A549 (cell line): ENCODE measurements at regions not wholly inside any gene's neighbourhood (a gene's known extent, or its start where the extent isn't known, plus 50 kb on each side); places are given as distances from the start of the nearest gene placed in this dataset.

ENCODE experiments used
- ATAC-seq, 2 experiments: fragments of 200-7000 bp in 1 of 2; fragments of >200 bp in 1 of 2; cut with Nextera tagmentation in 1 of 2; cut with Tn5 transposase in 1 of 2; 3 replicates each; pipeline versions ENCODE4 v1.8.0 to v1.9.1; 2018 to 2020; ENCODE audit warnings: mild to moderate bottlenecking in 1 of 2, moderate library complexity in 1 of 2
- CTCF ChIA-PET: fragments of 300-600 bp; sonication (Branson Sonifier 250); formaldehyde crosslinking; extraction: SDS; loops from one replicate; lab custom pipeline; 2021; ENCODE audit warnings: antibody characterized with exemption, inconsistent platforms; lab: Yijun Ruan, JAX
- POLR2A ChIA-PET: fragments of 350-600 bp; formaldehyde crosslinking; extraction: SDS; loops from one replicate; lab custom pipeline; 2021; ENCODE audit warnings: antibody characterized with exemption, inconsistent platforms; lab: Yijun Ruan, JAX
- DNase-seq, 2 experiments: peaks; one replicate each; pipeline versions ENCODE4 v3.0.0 to v3.0.0-alpha.2; 2011 to 2016; ENCODE audit warnings: low read depth in 1 of 2, low spot score in 1 of 2
- FAIRE-seq: peaks from 2 replicates; lab custom pipeline; 2011; peaks lifted over from hg19 to GRCh38; lab: Jason Lieb, UNC
- H3K27ac ChIP-seq, 2 experiments: fragments of >200 bp; sonication (Bioruptor Twin); formaldehyde crosslinking; 3 replicates each; pipeline ENCODE4 v1.5.1; 2016 to 2017
- H3K4me1 ChIP-seq: fragments of >200 bp; sonication (Bioruptor Twin); formaldehyde crosslinking; 3 replicates; pipeline ENCODE4 v1.6.1; 2016
- H3K4me2 ChIP-seq: fragments of >200 bp; sonication (Bioruptor Twin); formaldehyde crosslinking; 3 replicates; pipeline ENCODE4 v1.6.1; 2016
- H3K4me3 ChIP-seq: fragments of >200 bp; sonication (Bioruptor Twin); formaldehyde crosslinking; 3 replicates; pipeline ENCODE4 v1.5.1; 2016
- H3K9me3 ChIP-seq: fragments of >200 bp; sonication (Bioruptor Twin); formaldehyde crosslinking; 3 replicates; pipeline ENCODE4 v1.6.1; 2016
- ATOH8 ChIP-seq: fragments of 250-450 bp; sonication (Bioruptor Pico); IDR thresholded peaks from 2 replicates; pipeline ENCODE4 v1.5.0; 2020; ENCODE audit warnings: low read depth, mild to moderate bottlenecking, moderate library complexity
- CBX8 ChIP-seq: fragments of 200-600 bp; sonication (generic); IDR thresholded peaks from 2 replicates; pipeline ENCODE4 v1.6.1; 2016
- CHD2 ChIP-seq: fragments of 150-350 bp; IDR thresholded peaks from 2 replicates; pipeline ENCODE4 v1.6.1; 2014; ENCODE audit warnings: low read length; ENCODE audit not compliant: partially characterized antibody
- CTCF ChIP-seq: fragments of >200 bp; sonication (Bioruptor Twin); formaldehyde crosslinking; IDR thresholded peaks from 3 replicates; pipeline ENCODE4 v1.5.1; 2016
- E2F6 ChIP-seq: IDR thresholded peaks from 2 replicates; pipeline ENCODE4 v1.6.1; 2012; ENCODE audit warnings: low read depth, borderline replicate concordance
- EHMT2 ChIP-seq: fragments of 200-600 bp; sonication (generic); IDR thresholded peaks from 2 replicates; pipeline ENCODE4 v1.6.1; 2016; ENCODE audit warnings: antibody characterized with exemption, low read depth, mild to moderate bottlenecking, moderate library complexity
- EP300 ChIP-seq, 2 experiments: fragments of >200 bp; sonication (Bioruptor Twin); formaldehyde crosslinking; IDR thresholded peaks; 2 replicates in 1 of 2; 3 replicates in 1 of 2; pipeline ENCODE4 v1.6.1; 2016 to 2017
- FOSB ChIP-seq: fragments of 250-450 bp; sonication (Bioruptor Pico); IDR thresholded peaks from 2 replicates; pipeline ENCODE4 v1.5.0; 2020; ENCODE audit warnings: mild to moderate bottlenecking, moderate library complexity
- FOSL2 ChIP-seq, 2 experiments: fragments of 450-650 bp in 1 of 2; fragments of >200 bp in 1 of 2; sonication (Bioruptor Twin) in 1 of 2; formaldehyde crosslinking; IDR thresholded peaks; 2 replicates each; pipeline versions ENCODE4 v1.5.0 to v1.6.1; 2016 to 2020; ENCODE audit warnings: mild to moderate bottlenecking in 1 of 2, moderate library complexity in 1 of 2
- FOXS1 ChIP-seq: fragments of 250-450 bp; sonication (Bioruptor Pico); IDR thresholded peaks from 2 replicates; pipeline ENCODE4 v1.5.0; 2020; ENCODE audit warnings: mild to moderate bottlenecking, moderate library complexity
- HDAC2 ChIP-seq: fragments of 200-600 bp; sonication (generic); IDR thresholded peaks from 2 replicates; pipeline ENCODE4 v1.6.1; 2016
- HES2 ChIP-seq: fragments of >200 bp; sonication (Bioruptor Twin); formaldehyde crosslinking; IDR thresholded peaks from 2 replicates; pipeline ENCODE4 v1.6.1; 2016
- HEYL ChIP-seq: fragments of 250-450 bp; sonication (Bioruptor Pico); IDR thresholded peaks from 2 replicates; pipeline ENCODE4 v1.8.0; 2021; ENCODE audit warnings: mild to moderate bottlenecking, moderate library complexity
- HOXA7 ChIP-seq: fragments of 250-450 bp; sonication (Bioruptor Pico); IDR thresholded peaks from 2 replicates; pipeline ENCODE4 v1.5.0; 2020; ENCODE audit warnings: mild to moderate bottlenecking, moderate library complexity
- KDM1A ChIP-seq: fragments of 200-600 bp; sonication (generic); IDR thresholded peaks from 2 replicates; pipeline ENCODE4 v1.6.1; 2016; ENCODE audit warnings: low read depth, mild to moderate bottlenecking
- KDM5A ChIP-seq: fragments of 200-600 bp; sonication (generic); IDR thresholded peaks from 2 replicates; pipeline ENCODE4 v1.6.1; 2016; ENCODE audit warnings: antibody characterized with exemption, mild to moderate bottlenecking
- MAFK ChIP-seq: fragments of 450-650 bp; IDR thresholded peaks from 2 replicates; pipeline ENCODE4 v1.6.1; 2014; ENCODE audit not compliant: partially characterized antibody
- MAZ ChIP-seq: fragments of 150-350 bp; IDR thresholded peaks from 2 replicates; pipeline ENCODE4 v1.6.1; 2014; ENCODE audit warnings: antibody characterized with exemption, low read depth, low read length, borderline replicate concordance
- NFE2L2 ChIP-seq: fragments of 150-350 bp; conservative IDR thresholded peaks from 2 replicates; pipeline ENCODE4 v1.6.1; 2014; ENCODE audit warnings: low read length
- NPAS2 ChIP-seq: fragments of 250-450 bp; sonication (Bioruptor Pico); IDR thresholded peaks from 2 replicates; pipeline ENCODE4 v1.8.0; 2022; ENCODE audit warnings: mild to moderate bottlenecking, moderate library complexity, borderline replicate concordance
- NR3C1 ChIP-seq: fragments of >200 bp; sonication (Bioruptor Twin); formaldehyde crosslinking; IDR thresholded peaks from 3 replicates; pipeline ENCODE4 v1.6.1; 2017
- PHF8 ChIP-seq: fragments of 200-600 bp; sonication (generic); IDR thresholded peaks from 2 replicates; pipeline ENCODE4 v1.6.1; 2016; ENCODE audit warnings: low read depth, mild to moderate bottlenecking, antibody characterized with exemption, moderate library complexity, borderline replicate concordance
- POLR2A ChIP-seq: IDR thresholded peaks from 2 replicates; pipeline ENCODE4 v1.6.1; 2012; ENCODE audit warnings: mild to moderate bottlenecking, low read length
- RAD21 ChIP-seq, 2 experiments: fragments of >200 bp in 1 of 2; sonication (Bioruptor Twin) in 1 of 2; formaldehyde crosslinking in 1 of 2; IDR thresholded peaks in 1 of 2; conservative IDR thresholded peaks in 1 of 2; 2 replicates in 1 of 2; 3 replicates in 1 of 2; pipeline ENCODE4 v1.6.1; 2012 to 2018; ENCODE audit warnings: inconsistent platforms in 1 of 2
- RARB ChIP-seq: fragments of 250-450 bp; sonication (Bioruptor Pico); IDR thresholded peaks from 2 replicates; pipeline ENCODE4 v1.8.0; 2021; ENCODE audit warnings: mild to moderate bottlenecking, moderate library complexity
- RCOR1 ChIP-seq: fragments of 150-350 bp; IDR thresholded peaks from 2 replicates; pipeline ENCODE4 v1.6.1; 2014; ENCODE audit warnings: antibody characterized with exemption, low read length, low read depth
- TFCP2L1 ChIP-seq: fragments of 250-450 bp; sonication (Bioruptor Pico); IDR thresholded peaks from 2 replicates; pipeline ENCODE4 v1.5.0; 2021; ENCODE audit warnings: mild to moderate bottlenecking
- ZNF302 ChIP-seq: fragments of 250-450 bp; sonication (Bioruptor Pico); IDR thresholded peaks from 2 replicates; pipeline ENCODE4 v1.9.0; 2021; ENCODE audit warnings: inconsistent platforms, mild to moderate bottlenecking, moderate library complexity
- WGBS: methylation state at CpG from one replicate; pipeline ENCODE4 v1.1.6; 2017; ENCODE audit errors: missing lambda C conversion rate; 5-methylcytosine and 5-hydroxymethylcytosine counted together

GRCh38 chr12:30827101-30828066, 72.6 kb upstream of the CAPRIN2 start (continued):
- no peak for TF ChIP-seq RAD21 (conservative IDR thresholded peaks at IDR 0.05 in 1 of 2, IDR thresholded peaks at IDR 0.05 in 1 of 2)

GRCh38 chr12:30826276-30826675, 71.5 kb upstream of the CAPRIN2 start:
- Histone ChIP-seq H3K4me3 (no peak overlapping the region), H3K27ac (no peak overlapping the region), H3K9me3 (no peaks in the 10 kb centered on the region), H3K4me1 (peaks cover 5% of the 10 kb centered on the region; the same call in 1 of the 3 replicates), H3K4me2 (no peak overlapping the region)
- DNase-seq (no peak), FAIRE-seq (no peak), ATAC-seq (no peak)
- ChIA-PET CTCF (interaction anchor here (0.9 to 1.6 kb wide), 7 partner anchors 8 to 1273 kb away, joined by 3 to 6 read pairs (median 3); no protein-coding TSS in a partner anchor), POLR2A (no interaction called here)
- TF ChIP-seq NFE2L2 (no peak), NR3C1 (no peak), NPAS2 (no peak), RAD21 (conservative IDR thresholded peaks at IDR 0.05 in 1 of 2, IDR thresholded peaks at IDR 0.05 in 1 of 2) (no peak), PHF8 (no peak), CBX8 (no peak), RARB (no peak), FOXS1 (CRISPR knock-in tag) (no peak), KDM1A (no peak), E2F6 (no peak), ATOH8 (CRISPR knock-in tag) (no peak), MAFK (no peak), TFCP2L1 (CRISPR knock-in tag) (no peak), POLR2A (no peak), RCOR1 (no peak), HEYL (CRISPR knock-in tag) (no peak), EP300 (IDR thresholded peaks at IDR 0.05) (no peak), HDAC2 (no peak), ZNF302 (no peak)
- WGBS: 62% methylated on average over 8 of the region's 8 CpGs

- no peak overlapping the region for H3K4me3 ChIP-seq
Observed at GRCh38 chr12:30825341-30825740, 70.6 kb upstream of the CAPRIN2 start.

More at GRCh38 chr12:30825341-30825740, 70.6 kb upstream of the CAPRIN2 start:
- FAIRE-seq: no peak
- no peaks in the 10 kb centered on the region for H3K9me3 ChIP-seq
- no peak overlapping the region for H3K4me2 ChIP-seq
- 52% methylated on average over 4 of the region's 4 CpGs for WGBS
- ChIA-PET POLR2A (no interaction called here), CTCF (interaction anchor here (1.1 to 2.5 kb wide), 6 partner anchors 10 to 1272 kb away, joined by 3 to 6 read pairs (median 4); no protein-coding TSS in a partner anchor)
- no peak for ATAC-seq
- H3K27ac ChIP-seq: no peak overlapping the region
- H3K4me1 ChIP-seq: peaks cover 5% of the 10 kb centered on the region; the same call in 1 of the 3 replicates
- no peak for DNase-seq
- TF ChIP-seq CHD2 (no peak), FOSB (CRISPR knock-in tag) (no peak), EHMT2 (no peak), FOSL2 (IDR thresholded peaks at IDR 0.05) (no peak), FOSL2 (CRISPR knock-in tag; IDR thresholded peaks at IDR 0.05) (no peak), HOXA7 (no peak), HES2 (no peak), MAFK (no peak), MAZ (no peak), NPAS2 (no peak), CTCF (no peak), RAD21 (conservative IDR thresholded peaks at IDR 0.05 in 1 of 2, IDR thresholded peaks at IDR 0.05 in 1 of 2) (no peak), KDM5A (no peak)
